ENCODE measurements at regions not wholly inside any gene's neighbourhood (a gene's known extent, or its start where the extent isn't known, plus 50 kb on each side); places are given as distances from the start of the nearest gene placed in this dataset.
"Not testable (repeated sequence)": the region's sequence is repeated elsewhere in the genome, so short reads cannot be mapped to it uniquely, and the experiment has no call there.

- H3K27me3 Mint-ChIP-seq = peaks cover 14 to 15% of the 10 kb centered on the region in 2 donors
- H3K9me3 Mint-ChIP-seq = no peaks in the 10 kb centered on the region
- ATAC-seq (no peak), DNase-seq (ENCODE audit: low spot score) (no peak)
- peak overlapping the region in 1 of 2 donors; percentile 9 for H3K27ac Mint-ChIP-seq
- H3K4me1 Mint-ChIP-seq (ENCODE audit: low read depth in 2 of 2) = peaks cover 6% of the 10 kb centered on the region in 2 donors
- H3K4me3 Mint-ChIP-seq = no peak overlapping the region
- no peaks in the 10 kb centered on the region for H3K36me3 Mint-ChIP-seq
Measured at GRCh38 chr16:87199379-87199778, 117.8 kb downstream of the C16orf95 start.

- DNase-seq (ENCODE audit: low spot score) (no peak), ATAC-seq (no peak)
- peaks cover 6% of the 10 kb centered on the region in 2 donors for H3K4me1 Mint-ChIP-seq (ENCODE audit: low read depth in 2 of 2)
- H3K36me3 Mint-ChIP-seq = no peaks in the 10 kb centered on the region
- H3K27me3 Mint-ChIP-seq = peaks cover 16 to 17% of the 10 kb centered on the region in 2 donors
- no peak overlapping the region for H3K4me3 Mint-ChIP-seq
- no peaks in the 10 kb centered on the region for H3K9me3 Mint-ChIP-seq
- peak overlapping the region in 1 of 2 donors; percentile 9 for H3K27ac Mint-ChIP-seq
Measured at GRCh38 chr16:87199901-87200300, 117.3 kb downstream of the C16orf95 start.

- DNase-seq (ENCODE audit: low spot score) (no peak), ATAC-seq (no peak)
- H3K27me3 Mint-ChIP-seq = peaks cover 16 to 17% of the 10 kb centered on the region in 2 donors
- no peaks in the 10 kb centered on the region for H3K36me3 Mint-ChIP-seq
- H3K4me1 Mint-ChIP-seq (ENCODE audit: low read depth in 2 of 2) = peaks cover 6% of the 10 kb centered on the region in 2 donors
- H3K27ac Mint-ChIP-seq = no peak overlapping the region
- H3K4me3 Mint-ChIP-seq = no peak overlapping the region
- no peaks in the 10 kb centered on the region for H3K9me3 Mint-ChIP-seq
Measured at GRCh38 chr16:87200637-87201036, 116.6 kb downstream of the C16orf95 start.

GRCh38 chr16:87201052-87201451, 116.1 kb downstream of the C16orf95 start:
- Mint-ChIP-seq H3K27ac (no peak overlapping the region), H3K36me3 (no peaks in the 10 kb centered on the region)
- DNase-seq (ENCODE audit: low spot score) = no peak

GRCh38 chr16:87201790-87202189, 115.4 kb downstream of the C16orf95 start:
- H3K9me3 Mint-ChIP-seq = no peaks in the 10 kb centered on the region
- peaks cover 16 to 19% of the 10 kb centered on the region in 2 donors for H3K27me3 Mint-ChIP-seq
- H3K36me3 Mint-ChIP-seq = no peaks in the 10 kb centered on the region
- ATAC-seq (no peak), DNase-seq (ENCODE audit: low spot score) (no peak)
- no peak overlapping the region for H3K4me3 Mint-ChIP-seq
- H3K27ac Mint-ChIP-seq = no peak overlapping the region
- H3K4me1 Mint-ChIP-seq (ENCODE audit: low read depth in 2 of 2) = peaks cover 6% of the 10 kb centered on the region in 2 donors

More at GRCh38 chr16:87201052-87201451, 116.1 kb downstream of the C16orf95 start:
- ATAC-seq = no peak
- Mint-ChIP-seq H3K9me3 (no peaks in the 10 kb centered on the region), H3K4me3 (no peak overlapping the region), H3K27me3 (peaks cover 16 to 17% of the 10 kb centered on the region in 2 donors), H3K4me1 (ENCODE audit: low read depth in 2 of 2) (peaks cover 6% of the 10 kb centered on the region in 2 donors)

- H3K4me1 Mint-ChIP-seq (ENCODE audit: low read depth in 2 of 2) = peaks cover 6% of the 10 kb centered on the region in 2 donors
- H3K27me3 Mint-ChIP-seq = peaks cover 16 to 19% of the 10 kb centered on the region in 2 donors
- no peaks in the 10 kb centered on the region for H3K9me3 Mint-ChIP-seq
- no peak overlapping the region for H3K27ac Mint-ChIP-seq
- DNase-seq (ENCODE audit: low spot score) (no peak), ATAC-seq (no peak)
- H3K36me3 Mint-ChIP-seq = no peaks in the 10 kb centered on the region
- no peak overlapping the region for H3K4me3 Mint-ChIP-seq
Measured at GRCh38 chr16:87202346-87202745, 114.8 kb downstream of the C16orf95 start.

GRCh38 chr16:87203060-87203656, 114.0 kb downstream of the C16orf95 start:
- Mint-ChIP-seq H3K4me1 (ENCODE audit: low read depth in 2 of 2) (peaks cover 6% of the 10 kb centered on the region in 2 donors), H3K27ac (no peak overlapping the region), H3K27me3 (peaks cover 16 to 19% of the 10 kb centered on the region in 2 donors), H3K36me3 (no peaks in the 10 kb centered on the region), H3K4me3 (no peak overlapping the region), H3K9me3 (no peaks in the 10 kb centered on the region)
- ATAC-seq = peak; percentile 76 to 82
- peak; percentile 75 for DNase-seq (ENCODE audit: low spot score)

GRCh38 chr16:87206646-87207451, 110.3 kb downstream of the C16orf95 start:
- H3K27ac Mint-ChIP-seq = no peak overlapping the region
- H3K36me3 Mint-ChIP-seq = no peaks in the 10 kb centered on the region
- H3K4me1 Mint-ChIP-seq (ENCODE audit: low read depth in 2 of 2) = peaks cover 0 to 2% of the 10 kb centered on the region in 2 donors
- ATAC-seq (no peak), DNase-seq (ENCODE audit: low spot score) (no peak)
- H3K27me3 Mint-ChIP-seq = peaks cover 9 to 16% of the 10 kb centered on the region in 2 donors
- H3K9me3 Mint-ChIP-seq = no peaks in the 10 kb centered on the region
- H3K4me3 Mint-ChIP-seq = no peak overlapping the region

- Mint-ChIP-seq H3K36me3 (no peaks in the 10 kb centered on the region), H3K4me1 (ENCODE audit: low read depth in 2 of 2) (peaks cover 0 to 2% of the 10 kb centered on the region in 2 donors), H3K9me3 (no peaks in the 10 kb centered on the region), H3K27ac (no peak overlapping the region), H3K4me3 (no peak overlapping the region), H3K27me3 (peaks cover 9 to 13% of the 10 kb centered on the region in 2 donors)
- DNase-seq (ENCODE audit: low spot score) = no peak
- ATAC-seq = no peak
Measured at GRCh38 chr16:87207509-87207908, 109.7 kb downstream of the C16orf95 start.

- Mint-ChIP-seq H3K27me3 (peaks cover 9 to 13% of the 10 kb centered on the region in 2 donors), H3K36me3 (no peaks in the 10 kb centered on the region), H3K9me3 (no peaks in the 10 kb centered on the region), H3K27ac (no peak overlapping the region), H3K4me1 (ENCODE audit: low read depth in 2 of 2) (peaks cover 0 to 2% of the 10 kb centered on the region in 2 donors), H3K4me3 (no peak overlapping the region)
- ATAC-seq (no peak), DNase-seq (ENCODE audit: low spot score) (no peak)
Measured at GRCh38 chr16:87207965-87208364, 109.2 kb downstream of the C16orf95 start.

GRCh38 chr16:87208968-87209367, 108.2 kb downstream of the C16orf95 start:
- not testable (repeated sequence) for H3K27ac Mint-ChIP-seq; H3K4me1 Mint-ChIP-seq (ENCODE audit: low read depth in 2 of 2); H3K4me3 Mint-ChIP-seq; H3K9me3 Mint-ChIP-seq; H3K36me3 Mint-ChIP-seq; ATAC-seq; H3K27me3 Mint-ChIP-seq; DNase-seq (ENCODE audit: low spot score)

GRCh38 chr16:87209808-87210512, 107.2 kb downstream of the C16orf95 start:
- H3K4me3 Mint-ChIP-seq = no peak overlapping the region
- ATAC-seq (no peak), DNase-seq (ENCODE audit: low spot score) (no peak)
- no peaks in the 10 kb centered on the region for H3K36me3 Mint-ChIP-seq
- H3K27me3 Mint-ChIP-seq = peaks cover 0 to 2% of the 10 kb centered on the region in 2 donors
- no peak overlapping the region for H3K27ac Mint-ChIP-seq
- no peaks in the 10 kb centered on the region for H3K4me1 Mint-ChIP-seq (ENCODE audit: low read depth in 2 of 2)
- H3K9me3 Mint-ChIP-seq = no peaks in the 10 kb centered on the region

- Mint-ChIP-seq H3K9me3 (no peaks in the 10 kb centered on the region), H3K27me3 (peaks cover 0 to 2% of the 10 kb centered on the region in 2 donors), H3K27ac (no peak overlapping the region), H3K4me1 (ENCODE audit: low read depth in 2 of 2) (no peaks in the 10 kb centered on the region), H3K36me3 (no peaks in the 10 kb centered on the region), H3K4me3 (no peak overlapping the region)
- ATAC-seq (no peak), DNase-seq (ENCODE audit: low spot score) (no peak)
Measured at GRCh38 chr16:87210894-87211293, 106.3 kb downstream of the C16orf95 start.

GRCh38 chr16:87212026-87212425, 105.2 kb downstream of the C16orf95 start:
- H3K4me1 Mint-ChIP-seq (ENCODE audit: low read depth in 2 of 2) = no peaks in the 10 kb centered on the region
- no peak for DNase-seq (ENCODE audit: low spot score)

More at GRCh38 chr16:87212026-87212425, 105.2 kb downstream of the C16orf95 start:
- no peak overlapping the region for H3K4me3 Mint-ChIP-seq
- no peak for ATAC-seq
- H3K36me3 Mint-ChIP-seq = no peaks in the 10 kb centered on the region
- H3K27me3 Mint-ChIP-seq = no peaks in the 10 kb centered on the region
- H3K9me3 Mint-ChIP-seq = no peaks in the 10 kb centered on the region
- H3K27ac Mint-ChIP-seq = no peak overlapping the region

Data from natural killer cell treated with Interleukin-12 subunit alpha and Interleukin-12 subunit beta and Interleukin-15 and Interleukin-18, amount 100 ng/mL, for 72 hours (primary cell).